Subcutaneous abdominal adipose tissue (tissue), 5 donors: ENCODE measurements at regions not wholly inside any gene's neighbourhood (a gene's known extent, or its start where the extent isn't known, plus 50 kb on each side); places are given as distances from the start of the nearest gene placed in this dataset.
"Not testable (repeated sequence)": the region's sequence is repeated elsewhere in the genome, so short reads cannot be mapped to it uniquely, and the experiment has no call there.

Experiments
- H3K27ac ChIP-seq: one replicate; pipeline ENCODE4 v1.7.0; 2013; ENCODE audit warnings: low read depth, mild to moderate bottlenecking, inconsistent platforms, low read length, moderate library complexity
- H3K27me3 ChIP-seq, 5 donors: one replicate each; pipeline ENCODE4 v1.7.0; 2013; ENCODE audit warnings: low read length in 5 of 5, inconsistent platforms in 1 of 5; ENCODE audit not compliant: control insufficient read depth in 5 of 5, insufficient read depth in 4 of 5
- H3K36me3 ChIP-seq, 5 donors: one replicate each; pipeline ENCODE4 v1.7.0; 2013; ENCODE audit warnings: low read length in 5 of 5; ENCODE audit not compliant: control insufficient read depth in 5 of 5, insufficient read depth in 5 of 5
- H3K4me1 ChIP-seq, 5 donors: one replicate each; pipeline ENCODE4 v1.7.0; 2013; ENCODE audit warnings: low read length in 5 of 5, mild to moderate bottlenecking in 3 of 5, moderate library complexity in 1 of 5; ENCODE audit not compliant: control insufficient read depth in 5 of 5, insufficient read depth in 5 of 5
- H3K4me3 ChIP-seq, 5 donors: one replicate each; pipeline ENCODE4 v1.7.0; 2013; ENCODE audit warnings: low read length in 5 of 5, low read depth in 1 of 5
- H3K9ac ChIP-seq, 5 donors: one replicate each; pipeline ENCODE4 v1.7.0; 2013; ENCODE audit warnings: low read length in 5 of 5, mild to moderate bottlenecking in 4 of 5, moderate library complexity in 3 of 5
- H3K9me3 ChIP-seq, 5 donors: one replicate each; pipeline ENCODE4 v1.7.0; 2013; ENCODE audit warnings: low read length in 5 of 5; ENCODE audit not compliant: control insufficient read depth in 5 of 5
- donor health status: healthy.
- donor health status: healthy.
- donor health status: healthy.
- donor health status: healthy.
- donor health status: healthy.

- no peaks in the 10 kb centered on the region for H3K36me3 ChIP-seq
- no peak overlapping the region for H3K4me3 ChIP-seq
- no peak overlapping the region for H3K27ac ChIP-seq
- peaks cover 0 to 15% (median 0%) of the 10 kb centered on the region in 5 donors for H3K4me1 ChIP-seq
- H3K27me3 ChIP-seq: peaks cover 0 to 4% (median 2%) of the 10 kb centered on the region in 5 donors
- no peak overlapping the region for H3K9ac ChIP-seq
- H3K9me3 ChIP-seq: no peaks in the 10 kb centered on the region
These were observed 98.6 kb downstream of the TPRA1 start for GRCh38 chr3:127491909-127492308.

DNA sequence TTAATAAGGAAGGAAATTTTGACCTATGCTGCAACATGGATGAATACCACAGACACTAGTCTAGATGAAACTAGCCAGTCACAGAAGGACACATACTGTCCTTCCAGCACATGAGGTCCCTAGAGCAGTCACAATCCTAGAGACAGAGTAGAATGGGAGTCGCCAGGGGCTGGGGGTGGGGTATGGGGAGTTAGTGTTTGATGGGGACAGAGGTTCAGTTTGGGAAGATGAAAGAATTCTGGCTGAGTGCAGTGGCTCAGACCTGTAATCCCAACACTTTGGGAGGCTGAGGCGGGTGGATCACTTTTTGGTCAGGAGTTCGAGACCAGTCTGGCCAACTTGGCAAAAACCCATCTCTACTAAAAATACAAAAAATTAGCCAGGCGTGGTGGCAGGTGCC lies 99.2 kb downstream of the TPRA1 start:
- no peak overlapping the region for H3K27ac ChIP-seq
- H3K9ac ChIP-seq: no peak overlapping the region
- peaks cover 0 to 3% (median 0%) of the 10 kb centered on the region in 5 donors for H3K27me3 ChIP-seq
- H3K9me3 ChIP-seq: no peaks in the 10 kb centered on the region
- H3K4me3 ChIP-seq: no peak overlapping the region
- peaks cover 0 to 15% (median 0%) of the 10 kb centered on the region in 5 donors for H3K4me1 ChIP-seq
- no peaks in the 10 kb centered on the region for H3K36me3 ChIP-seq

DNA sequence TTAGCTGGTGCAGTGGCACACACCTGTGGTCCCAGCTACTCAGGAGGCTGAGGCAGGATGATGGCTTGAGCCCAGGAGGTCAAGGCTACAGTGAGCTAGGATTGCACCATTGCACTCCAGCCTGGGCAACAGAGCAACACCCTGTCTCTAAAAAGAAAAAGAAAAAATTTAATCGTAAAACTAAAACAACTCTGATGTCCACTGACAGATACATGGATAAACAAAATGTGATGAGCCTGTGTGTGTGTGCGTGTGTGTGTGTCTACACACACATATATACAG lies 99.6 kb downstream of the TPRA1 start:
- not testable (repeated sequence) for H3K9me3 ChIP-seq, H3K4me3 ChIP-seq, H3K27me3 ChIP-seq, H3K36me3 ChIP-seq, H3K27ac ChIP-seq, H3K9ac ChIP-seq
- peaks cover 0 to 15% (median 0%) of the 10 kb centered on the region in 5 donors for H3K4me1 ChIP-seq

DNA sequence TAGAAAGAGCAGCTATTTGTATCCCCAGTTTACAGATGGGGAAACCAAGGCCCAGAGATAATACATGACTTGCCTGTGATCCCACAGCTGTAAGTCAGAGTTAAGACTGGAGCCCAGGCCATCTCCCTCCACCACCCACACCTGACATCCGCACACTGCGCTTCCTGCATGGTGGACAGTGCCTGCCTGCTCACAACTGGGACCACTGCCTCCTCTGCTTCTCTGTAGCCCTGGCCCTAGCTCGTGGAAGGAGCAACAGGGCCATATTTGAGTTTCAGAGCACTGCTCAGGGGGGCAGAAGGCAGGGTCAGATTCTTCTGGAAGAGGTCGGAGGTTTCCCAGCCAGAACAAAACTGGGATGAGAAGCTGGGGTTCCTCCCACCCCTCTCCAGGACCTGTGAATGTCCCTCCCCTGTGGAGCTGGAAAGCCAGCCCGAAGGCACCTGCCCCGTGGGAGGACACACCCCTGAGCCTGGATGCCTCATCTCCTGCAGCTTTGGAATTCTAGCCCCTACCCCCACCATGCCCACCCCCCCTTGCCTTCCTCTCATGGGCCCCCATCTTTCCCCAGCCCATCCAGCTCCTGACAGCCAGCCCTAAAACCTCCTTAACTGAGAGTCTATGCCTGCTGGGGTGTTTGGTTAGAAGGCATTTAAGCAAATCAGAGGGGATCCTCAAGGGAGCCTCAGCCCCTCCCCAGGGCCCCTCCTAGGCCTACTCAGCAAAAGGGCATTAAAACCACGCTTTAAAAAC lies 100.1 kb downstream of the TPRA1 start:
- H3K27ac ChIP-seq: no peak overlapping the region
- no peaks in the 10 kb centered on the region for H3K9me3 ChIP-seq
- no peak overlapping the region for H3K9ac ChIP-seq
- peaks cover 0 to 12% (median 0%) of the 10 kb centered on the region in 5 donors for H3K4me1 ChIP-seq
- peaks cover 0 to 2% (median 0%) of the 10 kb centered on the region in 5 donors for H3K27me3 ChIP-seq
- no peaks in the 10 kb centered on the region for H3K36me3 ChIP-seq
- no peak overlapping the region for H3K4me3 ChIP-seq

DNA sequence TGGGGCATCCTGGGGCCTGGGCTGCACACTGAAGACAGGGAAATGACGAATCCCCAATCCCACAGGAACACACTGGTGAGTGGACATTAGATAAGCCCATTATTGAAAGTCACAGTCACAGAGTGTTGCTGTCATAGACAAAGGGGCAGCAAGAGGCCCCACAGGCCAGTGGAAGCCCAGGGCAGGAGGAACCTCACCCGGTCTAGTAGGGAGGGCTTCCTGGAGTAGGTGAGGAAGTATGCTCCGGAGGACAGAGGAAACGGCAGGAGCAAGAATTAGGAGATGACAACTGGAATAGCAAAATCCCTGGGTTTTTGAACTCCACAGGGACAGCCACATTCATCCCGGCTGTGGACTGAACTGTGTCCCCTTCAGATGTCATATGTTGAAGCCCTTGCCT lies 101.2 kb downstream of the TPRA1 start:
- no peak overlapping the region for H3K4me3 ChIP-seq
- no peaks in the 10 kb centered on the region for H3K9me3 ChIP-seq
- H3K4me1 ChIP-seq: peaks cover 0 to 3% (median 0%) of the 10 kb centered on the region in 5 donors
- peaks cover 0 to 2% (median 0%) of the 10 kb centered on the region in 5 donors for H3K27me3 ChIP-seq
- H3K27ac ChIP-seq: no peak overlapping the region
- H3K9ac ChIP-seq: no peak overlapping the region
- no peaks in the 10 kb centered on the region for H3K36me3 ChIP-seq

DNA sequence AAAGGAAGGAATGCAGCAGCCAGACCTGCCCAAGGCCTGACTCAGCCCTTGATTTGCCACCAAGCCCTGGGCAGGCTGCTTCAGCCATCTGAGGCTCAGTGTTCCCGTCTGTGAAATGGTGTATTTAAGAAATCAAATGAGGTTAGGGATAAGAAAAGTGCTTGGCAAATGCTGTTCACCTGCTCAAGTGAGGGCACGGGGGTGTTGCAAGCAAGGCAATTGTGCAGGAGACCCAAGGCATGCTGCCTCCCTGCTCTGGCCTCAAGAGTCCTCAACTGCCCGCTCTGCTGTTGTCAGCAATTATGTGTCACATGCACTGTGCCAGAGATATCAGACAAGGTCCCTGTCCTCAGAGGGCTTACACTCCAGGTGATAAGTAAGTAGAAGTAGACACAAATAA lies 101.8 kb downstream of the TPRA1 start:
- Histone ChIP-seq H3K4me3 (no peak overlapping the region), H3K9me3 (no peaks in the 10 kb centered on the region), H3K9ac (no peak overlapping the region), H3K27ac (no peak overlapping the region), H3K27me3 (peaks cover 0 to 5% (median 0%) of the 10 kb centered on the region in 5 donors), H3K36me3 (no peaks in the 10 kb centered on the region), H3K4me1 (no peaks in the 10 kb centered on the region)

GRCh38 chr3:127488141-127488672 lies 102.3 kb downstream of the TPRA1 start:
- Histone ChIP-seq H3K36me3 (no peaks in the 10 kb centered on the region), H3K27ac (no peak overlapping the region), H3K27me3 (peaks cover 0 to 5% (median 0%) of the 10 kb centered on the region in 5 donors), H3K4me1 (no peaks in the 10 kb centered on the region), H3K9ac (no peak overlapping the region), H3K4me3 (no peak overlapping the region), H3K9me3 (no peaks in the 10 kb centered on the region)

- Histone ChIP-seq H3K4me1 (no peaks in the 10 kb centered on the region), H3K27ac (no peak overlapping the region), H3K4me3 (no peak overlapping the region)
These were observed 103.3 kb downstream of the TPRA1 start for GRCh38 chr3:127487196-127487595.

DNA sequence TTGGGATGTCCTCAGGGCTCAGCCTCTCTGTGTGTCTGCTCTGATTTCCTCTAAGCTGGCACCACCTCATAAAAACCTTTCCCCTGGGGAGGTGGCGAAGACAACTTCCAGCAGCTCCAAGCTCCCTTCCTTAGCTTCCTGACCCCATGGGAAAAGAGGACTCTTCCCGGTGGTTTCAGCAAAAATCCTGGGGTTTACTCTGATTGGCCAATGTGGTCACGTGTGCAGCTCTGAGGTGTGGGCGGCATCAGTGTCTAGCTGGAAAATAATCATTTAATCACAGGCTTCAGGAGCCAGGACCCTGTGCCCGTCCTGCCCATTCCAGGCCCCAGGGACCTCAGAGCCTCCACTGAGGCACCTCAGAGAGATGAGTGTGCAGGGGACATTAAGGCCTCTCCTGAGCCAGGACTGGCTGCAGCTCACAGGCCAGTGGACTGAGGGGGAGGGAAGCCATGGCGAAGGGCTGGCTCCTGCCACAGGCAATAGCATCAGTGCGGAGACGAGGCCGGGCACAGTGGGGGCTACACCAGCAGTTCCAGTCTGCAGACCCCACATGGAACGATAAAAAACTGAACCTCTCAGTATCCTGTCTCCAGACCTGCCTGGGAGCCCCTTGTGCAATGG lies 104.1 kb downstream of the TPRA1 start:
- peaks cover 0 to 5% (median 0%) of the 10 kb centered on the region in 5 donors for H3K27me3 ChIP-seq
- no peaks in the 10 kb centered on the region for H3K9me3 ChIP-seq
- H3K4me1 ChIP-seq: no peaks in the 10 kb centered on the region
- H3K4me3 ChIP-seq: no peak overlapping the region
- no peak overlapping the region for H3K9ac ChIP-seq
- H3K36me3 ChIP-seq: no peaks in the 10 kb centered on the region
- no peak overlapping the region for H3K27ac ChIP-seq

More at GRCh38 chr3:127487196-127487595, 103.3 kb downstream of the TPRA1 start:
- H3K9ac ChIP-seq: no peak overlapping the region
- H3K36me3 ChIP-seq: no peaks in the 10 kb centered on the region
- no peaks in the 10 kb centered on the region for H3K9me3 ChIP-seq
- peaks cover 0 to 5% (median 0%) of the 10 kb centered on the region in 5 donors for H3K27me3 ChIP-seq

- H3K4me3 ChIP-seq: no peak overlapping the region
- no peaks in the 10 kb centered on the region for H3K9me3 ChIP-seq
- H3K27me3 ChIP-seq: peaks cover 0 to 5% (median 0%) of the 10 kb centered on the region in 5 donors
- no peaks in the 10 kb centered on the region for H3K36me3 ChIP-seq
- no peaks in the 10 kb centered on the region for H3K4me1 ChIP-seq
- H3K9ac ChIP-seq: no peak overlapping the region
- no peak overlapping the region for H3K27ac ChIP-seq
These were observed 105.0 kb downstream of the TPRA1 start for GRCh38 chr3:127485396-127486170.
